Inflammatory macrophage (primary cell): ENCODE measurements at regions not wholly inside any gene's neighbourhood (a gene's known extent, or its start where the extent isn't known, plus 50 kb on each side); places are given as distances from the start of the nearest gene placed in this dataset.
A peak's percentile ranks its signal among the peaks of the same experiment; 100 is the strongest.
"Not testable (repeated sequence)": the region's sequence is repeated elsewhere in the genome, so short reads cannot be mapped to it uniquely, and the experiment has no call there.

Source experiments
- DNase-seq, 2 donors: peaks; one replicate each; pipeline ENCODE4 v3.0.0-alpha.2; 2020 to 2022

- no peak for DNase-seq
Measured at GRCh38 chr5:179497636-179498340, 52.6 kb upstream of the RUFY1 start.

DNA sequence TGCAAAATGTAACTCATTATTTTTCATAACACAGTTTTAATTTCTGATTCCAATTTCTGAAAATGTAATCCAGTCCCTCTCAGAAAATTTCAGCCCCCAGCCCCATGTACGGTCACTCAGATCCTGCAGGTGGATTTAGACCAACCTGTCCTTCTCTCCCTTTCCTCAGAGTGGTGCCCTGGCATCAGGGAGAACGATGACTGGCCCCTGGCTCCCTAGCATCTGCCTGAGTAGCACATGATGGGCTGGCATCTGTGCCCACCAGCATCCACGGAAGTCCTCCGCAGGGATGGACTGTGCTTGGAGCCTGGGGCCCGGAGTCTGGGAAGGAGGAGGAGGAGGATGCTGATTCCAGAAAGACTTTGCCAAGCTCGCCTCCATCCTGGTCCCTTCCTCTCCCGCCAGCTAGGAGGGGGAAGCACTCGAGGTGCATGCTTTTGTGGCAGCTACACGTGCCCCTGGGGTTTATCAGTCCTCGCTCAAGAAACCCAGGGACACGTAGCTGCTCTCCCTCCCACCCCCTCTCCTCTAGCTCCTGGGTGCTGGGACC, 54.4 kb upstream of the RUFY1 start:
- no peak for DNase-seq

DNA sequence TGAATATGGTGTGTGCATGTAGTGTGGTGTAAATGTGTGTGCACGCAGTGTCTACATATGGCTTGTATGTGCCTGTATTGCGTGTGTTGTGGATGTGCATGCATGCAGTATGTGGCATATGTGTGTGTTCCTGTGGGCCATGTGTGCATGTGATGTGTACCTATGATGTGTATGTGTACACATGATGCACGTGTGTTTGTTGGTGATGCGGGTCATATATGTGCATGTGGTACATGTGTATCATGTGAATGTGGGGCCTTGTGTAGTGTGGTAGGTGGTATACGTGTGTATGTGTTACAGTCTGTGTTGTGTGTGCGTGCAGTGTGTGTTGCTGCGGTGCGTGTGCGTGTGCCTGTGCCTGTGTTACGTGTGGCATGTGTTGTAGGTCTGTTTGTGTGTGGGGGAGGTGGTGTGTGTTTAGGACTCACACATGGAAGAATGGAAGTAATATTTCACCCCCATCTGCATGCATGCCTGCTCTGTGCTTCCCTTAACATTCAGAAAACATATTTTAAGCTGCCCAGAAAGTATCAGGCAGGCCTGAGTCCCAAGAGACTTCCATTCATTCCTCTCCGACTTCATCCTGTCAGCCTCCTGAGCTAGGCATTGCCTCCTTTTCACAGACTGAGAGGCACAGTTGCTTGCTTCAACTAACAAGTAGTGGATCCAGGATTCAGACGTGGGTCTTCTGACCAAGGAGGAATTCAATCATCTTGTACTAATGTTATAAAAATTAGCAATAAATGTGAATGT, 55.4 kb upstream of the RUFY1 start:
- no peak for DNase-seq

DNA sequence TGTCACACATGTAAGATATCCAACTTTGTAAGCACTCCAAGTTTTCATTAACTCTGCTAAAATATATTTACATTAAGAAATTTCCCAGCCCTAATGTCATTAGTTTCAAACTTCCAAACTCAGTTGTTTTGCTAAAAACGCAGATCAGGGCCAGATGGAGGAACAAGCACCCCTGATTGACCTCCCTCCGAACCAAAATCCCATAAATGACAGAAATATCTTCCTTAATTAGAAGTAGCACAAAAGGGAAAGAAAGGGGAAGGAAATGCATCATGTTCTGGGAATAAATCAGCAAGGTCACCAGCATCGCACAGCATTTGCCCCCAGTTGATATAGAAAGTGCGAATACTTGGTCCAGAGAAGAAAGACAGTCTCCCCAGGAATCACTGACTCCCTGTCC, 61.4 kb upstream of the RUFY1 start:
- peak; percentile 9 for DNase-seq

DNA sequence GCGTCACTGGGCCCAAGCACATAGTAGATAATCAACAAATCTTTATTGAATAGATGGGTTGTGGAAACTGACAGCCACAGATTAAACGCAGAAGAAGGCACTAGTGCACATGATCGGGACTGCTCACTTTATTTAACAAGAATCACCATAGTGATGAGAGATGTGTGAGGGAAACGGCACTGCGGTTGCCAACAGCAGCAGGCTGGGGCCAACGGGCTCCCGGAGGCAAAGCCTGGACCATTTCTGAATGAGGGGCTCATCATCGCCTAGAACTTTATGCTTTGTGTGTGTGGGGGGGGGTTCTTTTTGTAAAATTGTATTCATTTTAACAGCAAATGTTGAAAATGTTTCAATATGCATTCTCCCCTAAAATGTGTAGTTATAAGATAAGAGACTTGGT, 61.9 kb upstream of the RUFY1 start:
- no peak for DNase-seq

- no peak for DNase-seq
Measured at GRCh38 chr5:179487145-179487544, 63.2 kb upstream of the RUFY1 start.

DNA sequence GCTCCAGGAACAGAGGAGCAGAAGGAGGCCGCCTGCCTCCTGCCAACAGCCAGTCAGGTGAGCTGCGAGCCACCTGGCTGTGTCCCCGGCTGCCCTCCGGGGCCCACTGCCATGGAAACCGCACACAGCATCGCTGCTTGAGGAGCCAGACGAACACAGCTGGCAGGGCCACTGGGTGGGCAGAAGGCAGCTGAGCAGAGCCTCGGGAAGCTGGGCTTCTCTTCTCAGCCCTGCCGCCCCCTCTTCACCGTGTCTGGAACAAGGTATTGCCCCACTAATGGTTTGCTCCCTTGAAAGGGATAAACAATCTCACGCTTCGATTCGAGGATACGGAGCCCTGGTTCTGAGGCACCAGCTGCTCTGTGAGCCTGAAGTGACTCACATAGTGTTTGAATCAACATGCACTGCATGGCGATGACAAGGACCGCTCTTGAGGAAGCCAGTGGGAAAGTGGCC, 63.7 kb upstream of the RUFY1 start:
- DNase-seq = no peak

GRCh38 chr5:179485845-179486575, 64.3 kb upstream of the RUFY1 start:
- no peak for DNase-seq

- no peak for DNase-seq
Measured at GRCh38 chr5:179484761-179485160, 65.6 kb upstream of the RUFY1 start.

- DNase-seq = no peak
Measured at GRCh38 chr5:179484201-179484600, 66.2 kb upstream of the RUFY1 start.

DNA sequence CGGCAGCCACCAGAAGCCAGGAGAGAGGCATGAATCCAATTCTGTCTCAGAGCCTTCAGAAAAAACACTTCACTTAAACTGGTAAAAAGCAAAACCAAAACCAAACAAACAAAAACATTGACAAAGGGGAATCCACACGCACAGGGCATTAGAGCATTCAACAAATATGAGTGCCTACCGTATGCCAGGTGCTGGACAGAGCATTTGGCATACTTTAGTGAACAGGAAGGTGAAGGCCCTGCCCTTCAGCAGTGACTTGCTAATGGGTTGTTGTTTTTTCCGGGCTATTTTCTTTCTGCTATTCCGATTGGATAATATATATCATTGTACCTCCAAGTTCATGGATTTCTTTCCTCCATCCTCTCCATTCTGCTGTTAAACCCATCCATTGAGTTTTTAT, 71.7 kb upstream of the RUFY1 start:
- DNase-seq = no peak

DNA sequence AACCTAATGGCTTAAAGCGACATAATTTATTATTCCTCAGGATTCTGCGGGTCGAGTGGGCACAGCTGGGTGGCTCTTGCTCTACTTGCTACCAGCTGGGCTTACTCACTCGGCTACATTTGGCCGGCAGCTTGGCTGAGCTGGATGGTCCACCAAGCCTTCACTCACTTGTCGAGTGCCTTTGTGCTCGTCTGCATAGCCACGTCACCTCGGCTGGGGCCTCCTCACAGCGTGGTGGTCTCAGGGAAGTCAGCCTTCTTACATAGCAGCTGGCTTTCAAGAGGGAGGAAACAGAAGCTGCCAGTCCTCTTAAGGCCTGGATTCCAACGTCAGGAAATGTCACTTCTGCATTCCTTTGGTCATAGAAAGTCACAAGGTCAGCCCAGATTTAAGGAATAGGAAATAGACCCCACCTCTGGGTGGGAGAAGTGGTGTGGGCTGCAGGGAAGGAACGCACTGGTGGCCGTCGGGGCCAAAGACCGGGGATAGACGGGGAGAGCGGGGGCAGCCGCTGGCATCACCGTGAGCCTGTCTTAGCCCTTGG, 75.1 kb upstream of the RUFY1 start:
- DNase-seq = peak; percentile 54 to 57

- DNase-seq = no peak
Measured at GRCh38 chr5:179472641-179473040, 77.7 kb upstream of the RUFY1 start.

DNA sequence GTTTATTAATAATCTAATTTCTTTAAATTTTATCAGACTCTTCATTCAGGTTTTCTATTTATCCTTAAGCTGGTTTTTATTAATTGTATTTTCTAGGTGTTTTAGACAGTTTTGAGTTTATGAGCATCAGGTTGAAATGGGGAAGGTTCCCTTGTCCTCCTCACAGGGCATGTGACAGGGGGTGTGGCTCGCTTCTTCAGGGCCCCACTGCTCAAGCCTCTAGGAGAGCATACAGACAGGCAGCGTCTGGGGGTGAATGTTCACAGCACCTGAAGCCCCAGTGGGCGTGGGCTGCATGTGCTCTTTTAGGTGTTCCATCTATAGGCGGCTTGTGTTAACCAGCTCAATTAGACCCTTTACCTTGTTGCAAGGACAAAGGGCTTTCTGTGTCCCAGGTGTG, 78.2 kb upstream of the RUFY1 start:
- no peak for DNase-seq

- DNase-seq = no peak
Measured at GRCh38 chr5:179470201-179470600, 80.2 kb upstream of the RUFY1 start.

GRCh38 chr5:179468696-179469095, 81.7 kb upstream of the RUFY1 start:
- no peak for DNase-seq

DNA sequence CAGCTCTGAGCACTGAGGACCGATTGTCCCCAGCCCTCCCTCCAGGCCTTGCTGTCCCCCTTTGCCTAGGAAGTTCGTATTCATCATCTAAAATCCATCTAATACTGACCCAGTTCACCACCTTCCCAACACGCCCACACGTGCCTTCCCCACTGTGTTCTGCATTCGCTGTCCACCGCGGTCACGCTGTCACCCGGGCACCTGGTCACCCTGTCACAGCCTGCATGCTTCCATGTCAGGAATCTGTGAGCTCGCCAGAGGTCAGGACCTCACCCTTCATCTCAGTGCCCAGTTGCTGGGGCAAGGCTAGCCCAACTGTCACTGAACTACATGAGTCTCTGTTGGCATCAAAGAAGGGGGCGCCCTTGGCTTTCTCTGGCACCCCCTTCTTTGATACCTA, 82.9 kb upstream of the RUFY1 start:
- no peak for DNase-seq

- DNase-seq = no peak
Measured at GRCh38 chr5:179464631-179465030, 85.7 kb upstream of the RUFY1 start.

DNA sequence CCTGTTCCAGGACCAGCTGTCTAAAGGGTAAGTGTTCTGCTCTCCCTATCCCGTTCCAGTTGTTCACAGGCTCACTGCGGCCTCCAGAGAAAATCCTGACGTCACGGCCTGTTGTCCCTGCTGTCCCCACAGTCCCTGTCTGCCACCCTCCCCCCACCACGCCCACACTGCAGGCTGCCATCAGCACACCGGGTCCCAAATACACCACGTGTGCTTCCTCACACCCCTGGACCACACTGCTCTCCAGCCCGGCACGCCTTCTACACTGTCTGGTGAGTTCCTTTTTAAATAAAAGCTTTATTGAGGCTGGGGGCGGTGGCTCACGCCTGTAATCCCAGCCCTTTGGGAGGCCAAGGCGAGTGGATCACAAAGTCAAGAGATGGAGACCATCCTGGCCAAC, 88.3 kb upstream of the RUFY1 start:
- DNase-seq = no peak

DNA sequence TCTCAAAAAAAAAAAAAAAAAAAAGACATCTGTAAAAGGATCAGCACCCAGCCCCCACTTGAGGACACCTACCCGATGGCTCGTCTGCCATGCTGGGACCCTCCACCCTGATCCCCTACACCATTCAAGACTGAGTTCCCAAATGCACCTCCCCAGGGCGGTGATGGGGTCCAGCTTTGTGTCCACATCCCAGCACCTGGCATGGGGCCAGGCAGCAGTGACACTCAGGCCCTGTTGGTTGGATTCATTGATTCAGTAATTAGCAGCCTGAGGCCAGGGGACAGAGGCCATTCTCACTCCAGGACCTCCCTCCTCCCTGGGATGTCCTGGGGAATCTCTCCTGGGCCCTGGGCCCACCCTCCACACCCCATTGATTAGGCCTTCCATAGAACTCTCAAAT, 88.8 kb upstream of the RUFY1 start:
- DNase-seq = no peak

DNA sequence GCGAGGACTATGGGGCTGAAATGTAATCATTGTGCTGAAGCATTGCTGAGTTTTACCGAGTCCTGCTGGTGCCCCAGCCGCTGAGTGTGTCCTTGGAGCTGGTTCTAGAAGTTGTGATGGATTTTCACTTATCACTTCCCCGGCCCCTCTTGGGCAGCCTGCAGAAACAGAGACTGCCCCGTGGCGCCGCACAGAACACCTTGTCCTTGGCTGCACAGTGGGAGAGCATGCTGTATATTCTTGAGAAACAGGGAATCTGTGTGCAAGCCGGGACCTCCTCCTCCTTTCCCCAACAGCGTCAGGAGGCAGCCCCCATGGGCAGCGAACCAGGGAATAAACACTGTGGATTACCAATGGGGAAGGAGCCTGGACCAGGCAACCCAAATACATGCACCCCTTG, 90.6 kb upstream of the RUFY1 start:
- DNase-seq = no peak

DNA sequence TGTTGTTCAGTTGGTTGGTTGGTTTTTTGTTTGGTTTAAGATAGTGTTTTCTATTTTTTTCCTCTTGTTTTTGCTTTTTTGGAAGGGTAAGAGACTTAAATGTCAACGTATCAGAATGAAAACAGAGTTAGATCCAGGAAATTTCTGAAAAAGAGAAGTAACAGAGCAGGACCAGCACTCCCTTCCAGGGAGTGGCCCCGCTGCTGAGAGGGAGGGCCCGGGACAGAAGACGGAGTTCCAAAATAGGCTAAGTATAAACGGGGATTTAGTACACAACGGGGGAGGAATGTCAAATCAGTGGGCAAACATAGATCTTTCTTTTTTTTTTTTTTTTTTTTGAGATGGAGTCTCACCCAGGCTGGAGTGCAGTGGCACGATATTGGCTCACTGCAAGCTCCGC, 92.7 kb upstream of the RUFY1 start:
- no peak for DNase-seq

DNA sequence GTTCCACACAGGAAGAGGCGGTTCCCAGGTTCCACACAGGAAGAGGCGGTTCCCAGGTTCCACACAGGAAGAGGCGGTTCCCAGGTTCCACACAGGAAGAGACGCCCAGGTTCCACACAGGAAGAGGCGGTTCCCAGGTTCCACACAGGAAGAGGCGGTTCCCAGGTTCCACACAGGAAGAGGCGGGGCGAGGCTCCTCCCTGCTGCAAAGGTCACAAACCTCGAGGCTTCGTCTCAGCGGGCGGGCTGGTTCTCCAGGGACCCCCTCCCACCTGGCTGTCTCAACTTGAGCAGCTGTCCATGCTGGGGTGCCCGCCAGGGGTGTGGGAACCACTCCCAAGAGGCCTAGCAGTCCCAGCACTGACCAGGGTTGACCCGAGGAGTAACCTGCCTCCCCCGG, 94.3 kb upstream of the RUFY1 start:
- DNase-seq = not testable (repeated sequence)
